Mucosa of descending colon (tissue), 3 donors: ENCODE measurements at regions not wholly inside any gene's neighbourhood (a gene's known extent, or its start where the extent isn't known, plus 50 kb on each side); places are given as distances from the start of the nearest gene placed in this dataset.

Source experiments
- ATAC-seq: fragments of 200-7000 bp; cut with Tn5 transposase; one replicate; pipeline ENCODE4 v1.9.1; 2020; ENCODE audit warnings: mild to moderate bottlenecking, moderate library complexity
- DNase-seq, 3 donors: peaks; one replicate each; pipeline ENCODE4 v3.0.0-alpha.2; 2020
- H3K36me3 ChIP-seq: fragments of 200-600 bp; one replicate; pipeline ENCODE4 v1.8.0; 2021; ENCODE audit warnings: low read depth, mild to moderate bottlenecking
- H3K4me1 ChIP-seq: fragments of 200-600 bp; one replicate; pipeline ENCODE4 v1.8.0; 2021; ENCODE audit warnings: low read depth, mild to moderate bottlenecking
- H3K4me3 ChIP-seq: fragments of 200-600 bp; one replicate; pipeline ENCODE4 v1.8.0; 2021; ENCODE audit warnings: mild to moderate bottlenecking
- H3K9me3 ChIP-seq: fragments of 200-600 bp; one replicate; pipeline ENCODE4 v1.8.0; 2021; ENCODE audit warnings: mild to moderate bottlenecking
- intact Hi-C, 2 donors: fragments of 100-400 bp; cut with DNase I in 1 of 2; cut with micrococcal nuclease in 1 of 2; formaldehyde crosslinking; loops; one replicate each; pipeline versions ENCODE4 v1.11.0 to v1.11.1; 2022; cut with DNase I, micrococcal nuclease
- TF ChIP-seq, protein P1 (sequence below): fragments of 200-600 bp; IDR thresholded peaks from one replicate; pipeline ENCODE4 v1.8.0; 2022; ENCODE audit warnings: antibody characterized with exemption, mild to moderate bottlenecking
- donor health status: DM: no; HTN: no; CAD: no; lungs with moderate emphysema.
- donor health status: DM: no; HTN: no; CAD: no.
- donor health status: DM: no; HTN: yes; CAD: no.

GRCh38 chr13:55761986-55762385, 1378.7 kb upstream of the PRR20A start:
- Histone ChIP-seq H3K36me3 (no peaks in the 10 kb centered on the region), H3K4me3 (no peak overlapping the region), H3K9me3 (peaks cover 8% of the 10 kb centered on the region), H3K4me1 (no peaks in the 10 kb centered on the region)
- TF ChIP-seq, protein P1, sequence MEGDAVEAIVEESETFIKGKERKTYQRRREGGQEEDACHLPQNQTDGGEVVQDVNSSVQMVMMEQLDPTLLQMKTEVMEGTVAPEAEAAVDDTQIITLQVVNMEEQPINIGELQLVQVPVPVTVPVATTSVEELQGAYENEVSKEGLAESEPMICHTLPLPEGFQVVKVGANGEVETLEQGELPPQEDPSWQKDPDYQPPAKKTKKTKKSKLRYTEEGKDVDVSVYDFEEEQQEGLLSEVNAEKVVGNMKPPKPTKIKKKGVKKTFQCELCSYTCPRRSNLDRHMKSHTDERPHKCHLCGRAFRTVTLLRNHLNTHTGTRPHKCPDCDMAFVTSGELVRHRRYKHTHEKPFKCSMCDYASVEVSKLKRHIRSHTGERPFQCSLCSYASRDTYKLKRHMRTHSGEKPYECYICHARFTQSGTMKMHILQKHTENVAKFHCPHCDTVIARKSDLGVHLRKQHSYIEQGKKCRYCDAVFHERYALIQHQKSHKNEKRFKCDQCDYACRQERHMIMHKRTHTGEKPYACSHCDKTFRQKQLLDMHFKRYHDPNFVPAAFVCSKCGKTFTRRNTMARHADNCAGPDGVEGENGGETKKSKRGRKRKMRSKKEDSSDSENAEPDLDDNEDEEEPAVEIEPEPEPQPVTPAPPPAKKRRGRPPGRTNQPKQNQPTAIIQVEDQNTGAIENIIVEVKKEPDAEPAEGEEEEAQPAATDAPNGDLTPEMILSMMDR = no peak
- intact Hi-C loops = no loop called here
- ATAC-seq (no peak), DNase-seq (no peak)

DNA sequence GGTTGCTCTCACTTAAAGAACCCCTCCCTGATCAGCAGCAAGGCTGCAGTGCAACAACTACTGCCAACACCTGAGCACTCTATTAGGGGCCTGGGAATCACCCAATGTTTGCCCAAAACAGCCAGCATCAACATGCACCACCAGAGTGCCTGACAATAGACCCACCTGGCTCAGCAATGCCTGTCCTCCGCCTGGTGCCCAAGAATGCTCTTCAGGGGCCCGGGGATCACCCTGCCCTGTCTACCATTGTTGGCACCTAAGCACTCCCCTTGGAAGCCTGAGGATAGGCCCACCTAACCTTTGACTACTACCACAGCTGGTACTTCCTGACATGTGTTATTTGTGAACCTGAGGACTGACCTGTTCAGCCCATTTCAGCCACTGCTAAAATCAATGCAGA, 1363.1 kb upstream of the PRR20A start:
- intact Hi-C loops = no loop called here
- Histone ChIP-seq H3K9me3 (peaks cover 33% of the 10 kb centered on the region), H3K4me3 (no peak overlapping the region), H3K36me3 (no peaks in the 10 kb centered on the region), H3K4me1 (no peaks in the 10 kb centered on the region)
- no peak for DNase-seq
- TF ChIP-seq, protein P1 = no peak
- no peak for ATAC-seq

DNA sequence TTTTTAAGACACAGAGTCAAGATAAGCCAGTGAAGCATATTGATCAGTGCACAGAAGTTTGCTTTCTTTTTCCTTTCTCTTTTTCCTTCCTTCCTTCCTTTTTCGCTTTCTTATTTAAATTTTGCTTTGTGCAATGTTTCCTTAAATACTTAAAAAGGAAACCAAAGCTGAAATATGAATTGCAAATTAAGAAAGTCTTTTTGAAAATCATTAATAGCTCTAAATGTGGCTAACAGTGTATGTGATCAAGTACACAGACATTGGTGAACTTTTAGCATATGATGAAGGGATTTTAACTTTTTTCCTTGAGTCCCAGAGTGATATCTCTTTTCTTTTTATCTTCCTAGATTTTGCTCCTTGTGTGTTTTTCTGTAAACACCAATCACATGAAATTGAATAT, 1356.9 kb upstream of the PRR20A start:
- Histone ChIP-seq H3K4me3 (no peak overlapping the region), H3K4me1 (no peaks in the 10 kb centered on the region), H3K36me3 (no peaks in the 10 kb centered on the region), H3K9me3 (peaks cover 30% of the 10 kb centered on the region)
- intact Hi-C loops = no loop called here
- DNase-seq = no peak
- TF ChIP-seq, protein P1 = no peak
- no peak for ATAC-seq

DNA sequence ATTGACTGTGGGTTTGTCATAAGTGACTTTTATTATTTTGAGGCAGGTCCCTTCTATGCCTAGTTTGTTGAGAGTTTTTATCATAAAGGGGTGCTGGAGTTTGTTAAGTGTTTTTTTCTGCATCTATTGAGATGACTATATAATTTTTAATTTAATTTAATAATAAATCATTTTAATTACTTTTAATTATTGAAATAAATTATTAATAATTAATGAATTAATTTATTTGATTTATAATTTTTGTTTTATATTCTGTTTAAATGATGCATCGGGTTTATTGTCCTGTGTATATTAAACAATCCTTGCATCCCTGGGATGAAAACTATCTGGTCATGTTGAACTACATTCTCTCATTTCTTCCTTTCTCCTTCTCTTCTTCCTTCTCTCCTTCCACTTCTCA, 1352.2 kb upstream of the PRR20A start:
- DNase-seq (no peak), ATAC-seq (no peak)
- H3K9me3 ChIP-seq = peaks cover 50% of the 10 kb centered on the region
- intact Hi-C loops = no loop called here
- no peaks in the 10 kb centered on the region for H3K4me1 ChIP-seq
- H3K36me3 ChIP-seq = no peaks in the 10 kb centered on the region
- TF ChIP-seq, protein P1 = no peak
- H3K4me3 ChIP-seq = no peak overlapping the region

DNA sequence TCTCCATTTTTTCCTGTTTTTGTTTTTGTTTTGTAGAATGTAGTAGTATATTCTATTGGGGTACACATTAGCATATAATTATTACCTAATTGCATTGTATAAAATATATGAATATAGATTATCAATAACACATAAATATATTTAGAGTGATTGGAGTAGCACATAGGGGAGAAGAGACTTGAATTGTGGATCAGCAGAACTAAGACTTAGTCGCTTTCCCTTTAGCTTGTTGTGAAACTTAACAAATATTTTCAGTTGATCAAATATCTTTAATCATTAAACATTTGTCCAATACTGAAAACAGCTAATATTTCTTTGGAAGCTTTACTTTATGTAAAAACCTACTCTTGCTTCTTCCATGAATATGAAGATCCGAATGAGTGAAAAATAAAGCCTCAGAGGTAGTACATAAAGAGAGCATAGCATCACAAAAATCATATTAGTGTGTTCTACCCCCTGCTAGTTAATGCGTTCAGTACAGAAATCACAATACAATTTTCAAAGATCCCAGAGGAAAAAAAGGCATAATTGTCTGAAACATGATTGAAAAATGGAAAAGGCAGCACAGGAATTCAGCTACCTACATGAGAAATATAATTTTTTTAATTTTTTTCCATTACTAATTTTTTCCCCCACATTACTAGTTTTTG, 1348.0 kb upstream of the PRR20A start:
- H3K9me3 ChIP-seq = peaks cover 41% of the 10 kb centered on the region
- H3K4me1 ChIP-seq = no peaks in the 10 kb centered on the region
- DNase-seq (no peak), ATAC-seq (no peak)
- no peaks in the 10 kb centered on the region for H3K36me3 ChIP-seq
- intact Hi-C loops = no loop called here
- no peak overlapping the region for H3K4me3 ChIP-seq
- TF ChIP-seq, protein P1 = no peak
